AG04450 (cell line): ENCODE measurements at regions not wholly inside any gene's neighbourhood (a gene's known extent, or its start where the extent isn't known, plus 50 kb on each side); places are given as distances from the start of the nearest gene placed in this dataset.

Experiments
- CTCF ChIA-PET: fragments of 300-600, 350-600 bp; formaldehyde crosslinking; extraction: SDS; loops from one replicate; lab custom pipeline; 2022; ENCODE audit warnings: antibody characterized with exemption, inconsistent platforms; lab: Charles Lee
- POLR2A ChIA-PET: fragments of 350-600 bp; formaldehyde crosslinking; extraction: SDS; loops from one replicate; lab custom pipeline; 2021; ENCODE audit warnings: antibody characterized with exemption, inconsistent platforms; lab: Yijun Ruan, JAX
- DNase-seq: peaks from one replicate; pipeline ENCODE4 v3.0.0-alpha.2; 2011; ENCODE audit warnings: low read depth, low spot score
- H3K27ac ChIP-seq: one replicate; pipeline ENCODE4 v1.5.1; 2012; ENCODE audit warnings: low read depth, low read length, control low read depth
- H3K27me3 ChIP-seq: one replicate; pipeline ENCODE4 v1.6.0; 2012; ENCODE audit warnings: low read length; ENCODE audit not compliant: control insufficient read depth, insufficient read depth
- H3K4me3 ChIP-seq: 2 replicates; pipeline ENCODE4 v1.5.1; 2011; ENCODE audit warnings: mild to moderate bottlenecking, low read depth, low read length, control low read depth
- H3K9me3 ChIP-seq: 2 replicates; pipeline ENCODE4 v1.5.1; 2012; ENCODE audit warnings: low read length; ENCODE audit not compliant: control insufficient read depth, insufficient read depth
- TF ChIP-seq, protein P1 (sequence below): IDR thresholded peaks from 2 replicates; pipeline ENCODE4 v1.5.1; 2011; ENCODE audit warnings: low read depth, low read length, control low read depth, inconsistent platforms

DNA sequence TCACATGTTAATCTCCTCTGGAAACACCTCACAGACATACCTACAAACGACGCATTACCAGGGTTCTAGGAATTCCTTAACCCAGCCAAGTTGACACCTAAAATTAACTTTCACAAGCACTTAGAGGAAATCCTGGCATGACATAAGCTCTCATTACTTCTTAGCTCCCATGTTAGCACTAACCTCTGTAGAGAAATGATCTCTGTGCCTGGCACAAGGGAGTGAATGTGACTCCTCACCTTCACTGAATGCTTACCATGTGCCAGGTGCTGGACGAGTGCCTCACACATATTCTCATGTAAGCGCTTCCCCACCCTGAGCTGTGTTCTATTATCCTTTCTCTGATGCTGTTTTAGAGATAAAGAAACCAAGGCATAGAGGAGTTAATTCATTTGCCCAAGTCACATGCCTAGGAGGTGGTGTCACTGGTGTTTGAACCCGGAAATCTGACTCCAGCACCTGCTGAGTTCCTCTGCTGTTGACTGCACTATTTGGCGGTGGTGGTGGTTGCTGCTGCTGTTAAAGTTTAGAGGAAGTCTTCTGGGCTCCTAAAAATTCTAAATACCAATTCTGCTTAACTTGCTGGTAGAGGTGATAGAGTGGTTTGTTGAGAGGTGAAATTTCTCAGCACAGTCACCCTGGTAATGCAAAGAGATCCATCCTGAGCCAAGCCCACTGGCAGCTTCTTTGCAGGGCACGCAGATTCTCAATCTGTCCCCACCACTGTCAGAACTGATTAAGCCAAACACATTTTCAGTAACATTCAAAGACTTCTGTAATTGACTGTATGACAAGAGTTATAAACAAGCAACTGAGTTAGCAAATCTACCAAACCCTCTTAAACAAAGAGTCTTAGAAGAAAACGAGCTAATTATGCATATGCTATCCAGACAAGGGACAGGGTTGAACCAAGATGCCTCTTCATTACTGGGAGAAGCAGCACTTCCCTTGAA lies 200.3 kb downstream of the CMPK2 start:
- ChIA-PET POLR2A (no interaction called here), CTCF (no interaction called here)
- no peak for DNase-seq
- Histone ChIP-seq H3K4me3 (no peak overlapping the region), H3K27ac (no peak overlapping the region), H3K9me3 (no peaks in the 10 kb centered on the region), H3K27me3 (no peaks in the 10 kb centered on the region)
- TF ChIP-seq, protein P1, sequence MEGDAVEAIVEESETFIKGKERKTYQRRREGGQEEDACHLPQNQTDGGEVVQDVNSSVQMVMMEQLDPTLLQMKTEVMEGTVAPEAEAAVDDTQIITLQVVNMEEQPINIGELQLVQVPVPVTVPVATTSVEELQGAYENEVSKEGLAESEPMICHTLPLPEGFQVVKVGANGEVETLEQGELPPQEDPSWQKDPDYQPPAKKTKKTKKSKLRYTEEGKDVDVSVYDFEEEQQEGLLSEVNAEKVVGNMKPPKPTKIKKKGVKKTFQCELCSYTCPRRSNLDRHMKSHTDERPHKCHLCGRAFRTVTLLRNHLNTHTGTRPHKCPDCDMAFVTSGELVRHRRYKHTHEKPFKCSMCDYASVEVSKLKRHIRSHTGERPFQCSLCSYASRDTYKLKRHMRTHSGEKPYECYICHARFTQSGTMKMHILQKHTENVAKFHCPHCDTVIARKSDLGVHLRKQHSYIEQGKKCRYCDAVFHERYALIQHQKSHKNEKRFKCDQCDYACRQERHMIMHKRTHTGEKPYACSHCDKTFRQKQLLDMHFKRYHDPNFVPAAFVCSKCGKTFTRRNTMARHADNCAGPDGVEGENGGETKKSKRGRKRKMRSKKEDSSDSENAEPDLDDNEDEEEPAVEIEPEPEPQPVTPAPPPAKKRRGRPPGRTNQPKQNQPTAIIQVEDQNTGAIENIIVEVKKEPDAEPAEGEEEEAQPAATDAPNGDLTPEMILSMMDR: no peak

- CTCF ChIA-PET: no interaction called here
- TF ChIP-seq, protein P1: no peak
- no peaks in the 10 kb centered on the region for H3K9me3 ChIP-seq
- H3K27me3 ChIP-seq: no peaks in the 10 kb centered on the region
- no peak overlapping the region for H3K27ac ChIP-seq
- no peak overlapping the region for H3K4me3 ChIP-seq
- DNase-seq: no peak
- POLR2A ChIA-PET: no interaction called here
Measured at GRCh38 chr2:6667326-6667725, 198.4 kb downstream of the CMPK2 start.

GRCh38 chr2:6671913-6672312 lies 193.8 kb downstream of the CMPK2 start:
- Histone ChIP-seq H3K4me3 (no peak overlapping the region), H3K27me3 (no peaks in the 10 kb centered on the region), H3K27ac (no peak overlapping the region), H3K9me3 (no peaks in the 10 kb centered on the region)
- POLR2A ChIA-PET: no interaction called here
- CTCF ChIA-PET: no interaction called here
- DNase-seq: no peak
- TF ChIP-seq, protein P1: no peak

DNA sequence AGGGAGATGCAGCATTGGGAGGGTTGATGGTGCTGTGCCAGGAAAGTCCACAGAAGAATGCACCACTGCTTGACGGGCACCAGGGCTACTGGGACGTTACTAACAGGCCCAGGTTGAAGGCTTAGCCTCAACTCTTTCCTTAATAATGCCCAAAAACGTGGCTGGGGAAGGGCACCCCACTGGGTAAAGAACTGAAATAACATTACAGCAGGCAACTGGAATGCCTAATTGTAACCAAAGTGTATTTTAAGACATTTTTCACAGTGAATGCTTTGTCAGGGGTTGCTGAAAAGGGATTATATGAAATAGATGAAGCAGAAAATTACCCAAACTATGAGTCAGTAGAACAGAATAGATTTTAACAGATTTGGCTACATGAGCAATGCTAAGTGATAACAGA lies 191.3 kb downstream of the CMPK2 start:
- POLR2A ChIA-PET: no interaction called here

DNA sequence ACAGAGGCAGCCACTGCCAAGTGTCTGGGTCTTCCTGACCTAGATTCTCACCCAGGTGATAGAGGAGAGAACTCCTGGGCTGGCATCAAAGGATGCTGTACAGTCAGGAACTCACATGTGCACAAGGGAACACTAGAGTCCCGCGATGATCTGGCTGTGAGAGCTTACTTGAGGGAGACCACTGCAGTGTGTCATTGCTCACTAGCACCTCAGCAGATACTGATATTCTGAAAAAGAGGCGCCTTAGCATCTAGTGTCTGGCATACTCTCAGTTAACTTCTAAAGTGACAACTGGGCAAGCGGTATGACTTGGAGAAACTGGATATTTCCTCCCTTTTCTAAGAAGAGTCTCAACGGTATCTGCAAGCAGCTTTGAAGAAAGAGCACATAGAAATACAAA lies 189.9 kb downstream of the CMPK2 start:
- POLR2A ChIA-PET: no interaction called here
- CTCF ChIA-PET: no interaction called here
- Histone ChIP-seq H3K27ac (no peak overlapping the region), H3K4me3 (no peak overlapping the region), H3K9me3 (no peaks in the 10 kb centered on the region), H3K27me3 (no peaks in the 10 kb centered on the region)
- DNase-seq: no peak
- TF ChIP-seq, protein P1: no peak

More for the DNA sequence above, 191.3 kb downstream of the CMPK2 start:
- DNase-seq: no peak
- no peaks in the 10 kb centered on the region for H3K27me3 ChIP-seq
- H3K27ac ChIP-seq: no peak overlapping the region
- no peak overlapping the region for H3K4me3 ChIP-seq
- TF ChIP-seq, protein P1: no peak
- CTCF ChIA-PET: no interaction called here
- no peaks in the 10 kb centered on the region for H3K9me3 ChIP-seq
